ENCODE measurements at regions not wholly inside any gene's neighbourhood (a gene's known extent, or its start where the extent isn't known, plus 50 kb on each side); places are given as distances from the start of the nearest gene placed in this dataset.

DNA sequence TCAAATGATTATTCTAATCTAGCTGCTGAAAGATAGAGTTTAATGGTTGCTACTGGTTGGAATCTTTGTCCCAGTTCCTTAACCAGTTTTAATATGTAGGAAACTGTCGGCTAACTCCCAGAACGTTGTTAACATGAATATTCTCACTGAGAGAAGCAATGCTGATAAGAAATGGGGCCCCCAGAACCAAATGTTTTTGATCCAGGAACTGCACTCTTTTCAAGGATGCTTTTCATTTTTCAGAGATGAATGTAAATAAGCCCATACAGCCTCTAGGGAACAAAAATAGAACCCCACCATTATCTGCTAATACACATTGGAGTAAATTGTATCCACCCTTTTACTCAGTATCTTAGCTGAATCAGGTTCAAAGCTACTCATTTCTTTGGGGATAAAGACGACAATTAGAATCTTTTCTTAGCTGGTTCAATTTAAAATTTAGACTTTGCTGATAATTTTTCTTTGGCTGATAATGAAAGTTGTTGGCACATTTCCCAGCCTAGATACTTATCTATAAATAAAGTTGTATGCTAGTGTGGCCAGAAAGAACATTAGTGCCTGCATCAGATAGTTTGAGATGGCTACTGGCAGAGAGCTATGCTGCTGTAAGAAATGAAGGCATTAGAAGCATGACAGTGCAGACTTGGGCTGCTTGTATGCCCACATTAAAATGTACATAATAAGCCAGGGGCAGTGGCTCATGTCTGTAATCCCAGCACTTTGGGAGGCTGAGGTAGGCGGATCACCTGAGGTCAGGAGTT is 323.3 kb upstream of the PDGFD start:
- Histone ChIP-seq H3K23ac (ENCODE audit: low read depth, low read length) (no peak overlapping the region), H3K4me3 (ENCODE audit: insufficient read depth, low read depth, low read length) (no peak overlapping the region), H3K4me1 (ENCODE audit: control insufficient read depth, insufficient read depth, low read length) (peaks cover 4% of the 10 kb centered on the region; the same call in 1 of the 2 replicates), H3K79me1 (ENCODE audit: low read depth in 1 of 2, low read length in 2 of 2) (no peaks in the 10 kb centered on the region), H4K5ac (ENCODE audit: low read depth, low read length) (no peak overlapping the region; the same call in 1 of the 2 replicates), H2AK5ac (ENCODE audit: low read depth, low read length) (no peak overlapping the region), H3K18ac (ENCODE audit: low read depth, low read length) (no peak overlapping the region), H2AFZ (replicated peaks; ENCODE audit: low read length, poor library complexity) (no peak overlapping the region), H4K91ac (ENCODE audit: insufficient read depth, low read depth, low read length) (no peak overlapping the region), H2BK15ac (ENCODE audit: low read depth, low read length) (no peak overlapping the region), H3K27me3 (ENCODE audit: control insufficient read depth, insufficient read depth, low read length) (no peaks in the 10 kb centered on the region), H3K4me2 (ENCODE audit: low read depth, low read length) (peak overlapping the region; percentile 61), H3K56ac (ENCODE audit: extremely low read depth, insufficient read depth, low read length) (no peak overlapping the region), H3K4ac (ENCODE audit: low read depth, low read length) (no peak overlapping the region), H3K27ac (ENCODE audit: insufficient read depth, low read length) (no peak overlapping the region; the same call in 1 of the 2 replicates), H3K9ac (ENCODE audit: low read depth, low read length) (no peak overlapping the region), H3K9me1 (ENCODE audit: insufficient read depth, low read length) (no peaks in the 10 kb centered on the region), H3K36me3 (ENCODE audit: control insufficient read depth, insufficient read depth, low read length) (no peaks in the 10 kb centered on the region), H2BK5ac (ENCODE audit: low read depth, low read length, poor library complexity, severe bottlenecking) (no peak overlapping the region), H2BK20ac (ENCODE audit: low read depth, low read length) (no peak overlapping the region), H3K14ac (replicated peaks; ENCODE audit: low read depth, low read length) (no peak overlapping the region), H4K8ac (ENCODE audit: low read depth in 2 of 2, low read length in 2 of 2) (no peak overlapping the region), H2BK120ac (ENCODE audit: low read depth, low read length) (no peak overlapping the region), H4K20me1 (ENCODE audit: insufficient read depth, low read length) (no peaks in the 10 kb centered on the region), H3K9me3 (ENCODE audit: control insufficient read depth, insufficient read depth, low read length) (peaks cover 10% of the 10 kb centered on the region), H2AK9ac (replicated peaks; ENCODE audit: low read depth, low read length, poor library complexity) (no peak overlapping the region)
- DNase-seq, result peak; percentile 30
- intact Hi-C loops (cut with micrococcal nuclease) (no loop called here), in situ Hi-C loops (cut with MboI; ENCODE audit: low sequenced_read_pairs) (no loop called here), dilution Hi-C loops (cut with HindIII; ENCODE audit: low sequenced_read_pairs, unreplicated experiment) (no loop called here)
- WGBS, 2 experiments (ENCODE audit: extremely low coverage in 2 of 2, insufficient read length in 1 of 2), result no CpG with 5 or more reads among the region's 4 CpGs
- CTCF ChIA-PET, result interaction anchor here (0.6 kb wide), 2 partner anchors 27 to 46 kb away, joined by 3 to 4 read pairs; no protein-coding TSS in a partner anchor
- POLR2A ChIA-PET (ENCODE audit: unreplicated experiment), result no interaction called here
- ATAC-seq (ENCODE audit: low read depth), result peak; percentile 76
- no peak for TF ChIP-seq BHLHE40 (IDR thresholded peaks at IDR 0.05; ENCODE audit: low read depth, low read length)
- no peak for TF ChIP-seq NFE2L2 (IDR thresholded peaks at IDR 0.05; ENCODE audit: low read depth, low read length)
- no peak for TF ChIP-seq MAFK (IDR thresholded peaks at IDR 0.05; ENCODE audit: low read depth, low read length)
- no peak for TF ChIP-seq MXI1 (IDR thresholded peaks at IDR 0.05; ENCODE audit: borderline replicate concordance, low read depth, low read length)
- no peak for TF ChIP-seq FOS (IDR thresholded peaks at IDR 0.05; ENCODE audit: low read depth, low read length)
- TF ChIP-seq, protein P1, sequence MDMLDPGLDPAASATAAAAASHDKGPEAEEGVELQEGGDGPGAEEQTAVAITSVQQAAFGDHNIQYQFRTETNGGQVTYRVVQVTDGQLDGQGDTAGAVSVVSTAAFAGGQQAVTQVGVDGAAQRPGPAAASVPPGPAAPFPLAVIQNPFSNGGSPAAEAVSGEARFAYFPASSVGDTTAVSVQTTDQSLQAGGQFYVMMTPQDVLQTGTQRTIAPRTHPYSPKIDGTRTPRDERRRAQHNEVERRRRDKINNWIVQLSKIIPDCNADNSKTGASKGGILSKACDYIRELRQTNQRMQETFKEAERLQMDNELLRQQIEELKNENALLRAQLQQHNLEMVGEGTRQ (IDR thresholded peaks at IDR 0.05; ENCODE audit: low read depth, low read length), result no peak
- TF ChIP-seq MAZ (IDR thresholded peaks at IDR 0.05; ENCODE audit: borderline replicate concordance, low read depth, low read length), result no peak
- BruUV-seq (replicated peaks), result no TSS peak

All from IMR-90 (cell line).